Gastroesophageal sphincter (tissue), 3 donors: ENCODE measurements at regions not wholly inside any gene's neighbourhood (a gene's known extent, or its start where the extent isn't known, plus 50 kb on each side); places are given as distances from the start of the nearest gene placed in this dataset.

Experiments used
- CTCF ChIP-seq, 4 experiments: fragments of 200-600 bp in 2 of 4; fragments of 450-650 bp in 2 of 4; sonication (generic) in 1 of 4; IDR thresholded peaks; one replicate each; pipeline ENCODE4 v1.5.1; 2017 to 2019; ENCODE audit warnings: antibody characterized with exemption in 4 of 4, mild to moderate bottlenecking in 2 of 4, moderate library complexity in 2 of 4
- POLR2AphosphoS5 ChIP-seq: sonication (generic); formaldehyde crosslinking; IDR thresholded peaks from one replicate; pipeline ENCODE4 v1.6.1; 2017; ENCODE audit warnings: antibody characterized with exemption

- TF ChIP-seq POLR2AphosphoS5 (no peak), CTCF (IDR thresholded peaks at IDR 0.05) (no peak)
Measured at GRCh38 chr22:34842630-34843029, 223.3 kb upstream of the ISX start.
